ACC112 (cell line): ENCODE measurements at regions not wholly inside any gene's neighbourhood (a gene's known extent, or its start where the extent isn't known, plus 50 kb on each side); places are given as distances from the start of the nearest gene placed in this dataset.

Experiments
- H2AFZ ChIP-seq: fragments of 200-600 bp; sonication (generic); one replicate; pipeline ENCODE4 v1.6.0; 2017; ENCODE audit warnings: antibody characterized with exemption, low read length; ENCODE audit not compliant: unreplicated experiment
- H3K27ac ChIP-seq: fragments of 200-600 bp; sonication (generic); 2 replicates; pipeline ENCODE4 v1.5.1; 2014; ENCODE audit warnings: low read depth, mild to moderate bottlenecking, antibody characterized with exemption, low read length, moderate library complexity
- H3K27me3 ChIP-seq: fragments of 200-600 bp; sonication (generic); 2 replicates; pipeline ENCODE4 v1.6.1; 2014; ENCODE audit warnings: mild to moderate bottlenecking, antibody characterized with exemption, low read length, moderate library complexity, mixed read lengths; ENCODE audit not compliant: insufficient read depth
- H3K36me3 ChIP-seq: fragments of 200-600 bp; sonication (generic); 2 replicates; pipeline ENCODE4 v1.6.1; 2016; ENCODE audit warnings: mild to moderate bottlenecking, antibody characterized with exemption, low read length, moderate library complexity, mixed read lengths; ENCODE audit not compliant: insufficient read depth
- H3K4me1 ChIP-seq: fragments of 200-600 bp; sonication (generic); one replicate; pipeline ENCODE4 v1.6.1; 2016; ENCODE audit warnings: low read length, mixed read lengths; ENCODE audit not compliant: insufficient read depth, unreplicated experiment, control insufficient read depth
- H3K4me3 ChIP-seq: fragments of 200-600 bp; sonication (generic); 2 replicates; pipeline ENCODE4 v1.5.1; 2014; ENCODE audit warnings: mild to moderate bottlenecking, low read depth, low read length
- H3K79me2 ChIP-seq: fragments of 200-600 bp; sonication (generic); one replicate; pipeline ENCODE4 v1.6.0; 2016; ENCODE audit warnings: low read length; ENCODE audit not compliant: control insufficient read depth, unreplicated experiment, insufficient read depth

GRCh38 chr21:26331205-26331980 is 160.8 kb upstream of the APP start:
- no peak overlapping the region for H3K4me3 ChIP-seq
- no peaks in the 10 kb centered on the region for H3K4me1 ChIP-seq
- no peak overlapping the region for H3K27ac ChIP-seq
- H3K36me3 ChIP-seq = no peaks in the 10 kb centered on the region
- no peak overlapping the region for H2AFZ ChIP-seq
- H3K27me3 ChIP-seq = no peaks in the 10 kb centered on the region
- no peaks in the 10 kb centered on the region for H3K79me2 ChIP-seq

- Histone ChIP-seq H3K36me3 (no peaks in the 10 kb centered on the region), H3K27ac (no peak overlapping the region), H3K79me2 (no peaks in the 10 kb centered on the region), H3K4me1 (no peaks in the 10 kb centered on the region), H3K4me3 (no peak overlapping the region), H2AFZ (no peak overlapping the region), H3K27me3 (no peaks in the 10 kb centered on the region)
These were observed 150.0 kb upstream of the APP start for GRCh38 chr21:26320596-26320995.

- no peaks in the 10 kb centered on the region for H3K79me2 ChIP-seq
- H2AFZ ChIP-seq = no peak overlapping the region
These were observed 137.1 kb upstream of the APP start for GRCh38 chr21:26307640-26308039.

GRCh38 chr21:26297851-26298250 is 127.3 kb upstream of the APP start:
- Histone ChIP-seq H2AFZ (no peak overlapping the region), H3K79me2 (no peaks in the 10 kb centered on the region), H3K27ac (no peak overlapping the region), H3K27me3 (no peaks in the 10 kb centered on the region), H3K36me3 (no peaks in the 10 kb centered on the region), H3K4me1 (no peaks in the 10 kb centered on the region), H3K4me3 (no peak overlapping the region)

More at GRCh38 chr21:26307640-26308039, 137.1 kb upstream of the APP start:
- H3K36me3 ChIP-seq = no peaks in the 10 kb centered on the region
- H3K27me3 ChIP-seq = no peaks in the 10 kb centered on the region
- no peak overlapping the region for H3K27ac ChIP-seq
- H3K4me3 ChIP-seq = no peak overlapping the region
- no peaks in the 10 kb centered on the region for H3K4me1 ChIP-seq

- H3K36me3 ChIP-seq = no peaks in the 10 kb centered on the region
- no peak overlapping the region for H3K27ac ChIP-seq
- H3K79me2 ChIP-seq = no peaks in the 10 kb centered on the region
- no peak overlapping the region for H2AFZ ChIP-seq
- no peaks in the 10 kb centered on the region for H3K27me3 ChIP-seq
- no peaks in the 10 kb centered on the region for H3K4me1 ChIP-seq
- H3K4me3 ChIP-seq = no peak overlapping the region
These were observed 122.8 kb upstream of the APP start for GRCh38 chr21:26293141-26293946.

GRCh38 chr21:26288026-26288425 is 117.5 kb upstream of the APP start:
- Histone ChIP-seq H3K27ac (no peak overlapping the region), H3K4me1 (no peaks in the 10 kb centered on the region), H2AFZ (no peak overlapping the region), H3K79me2 (no peaks in the 10 kb centered on the region), H3K36me3 (no peaks in the 10 kb centered on the region), H3K27me3 (no peaks in the 10 kb centered on the region), H3K4me3 (no peak overlapping the region)

GRCh38 chr21:26284531-26284930 is 114.0 kb upstream of the APP start:
- no peak overlapping the region for H3K27ac ChIP-seq
- no peaks in the 10 kb centered on the region for H3K4me1 ChIP-seq
- no peaks in the 10 kb centered on the region for H3K36me3 ChIP-seq
- H3K27me3 ChIP-seq = peaks cover 14% of the 10 kb centered on the region; the same call in 1 of the 2 replicates
- no peaks in the 10 kb centered on the region for H3K79me2 ChIP-seq
- H3K4me3 ChIP-seq = no peak overlapping the region
- no peak overlapping the region for H2AFZ ChIP-seq

GRCh38 chr21:26282058-26282457 is 111.5 kb upstream of the APP start:
- Histone ChIP-seq H3K27me3 (peaks cover 18% of the 10 kb centered on the region; the same call in 1 of the 2 replicates), H3K79me2 (no peaks in the 10 kb centered on the region), H3K27ac (no peak overlapping the region), H2AFZ (no peak overlapping the region), H3K36me3 (no peaks in the 10 kb centered on the region), H3K4me1 (no peaks in the 10 kb centered on the region), H3K4me3 (no peak overlapping the region)

- H3K4me1 ChIP-seq = no peaks in the 10 kb centered on the region
- H3K4me3 ChIP-seq = no peak overlapping the region
- H3K27me3 ChIP-seq = peaks cover 18% of the 10 kb centered on the region; the same call in 1 of the 2 replicates
- no peaks in the 10 kb centered on the region for H3K79me2 ChIP-seq
- H2AFZ ChIP-seq = no peak overlapping the region
- H3K36me3 ChIP-seq = no peaks in the 10 kb centered on the region
- no peak overlapping the region for H3K27ac ChIP-seq
These were observed 110.9 kb upstream of the APP start for GRCh38 chr21:26281506-26281905.

- Histone ChIP-seq H3K4me1 (no peaks in the 10 kb centered on the region), H3K27me3 (peaks cover 18% of the 10 kb centered on the region; the same call in 1 of the 2 replicates), H2AFZ (no peak overlapping the region), H3K36me3 (no peaks in the 10 kb centered on the region), H3K79me2 (no peaks in the 10 kb centered on the region), H3K4me3 (no peak overlapping the region), H3K27ac (no peak overlapping the region)
These were observed 110.2 kb upstream of the APP start for GRCh38 chr21:26280775-26281174.
